ENCODE measurements at regions not wholly inside any gene's neighbourhood (a gene's known extent, or its start where the extent isn't known, plus 50 kb on each side); places are given as distances from the start of the nearest gene placed in this dataset.
"Not testable (repeated sequence)": the region's sequence is repeated elsewhere in the genome, so short reads cannot be mapped to it uniquely, and the experiment has no call there.

DNA sequence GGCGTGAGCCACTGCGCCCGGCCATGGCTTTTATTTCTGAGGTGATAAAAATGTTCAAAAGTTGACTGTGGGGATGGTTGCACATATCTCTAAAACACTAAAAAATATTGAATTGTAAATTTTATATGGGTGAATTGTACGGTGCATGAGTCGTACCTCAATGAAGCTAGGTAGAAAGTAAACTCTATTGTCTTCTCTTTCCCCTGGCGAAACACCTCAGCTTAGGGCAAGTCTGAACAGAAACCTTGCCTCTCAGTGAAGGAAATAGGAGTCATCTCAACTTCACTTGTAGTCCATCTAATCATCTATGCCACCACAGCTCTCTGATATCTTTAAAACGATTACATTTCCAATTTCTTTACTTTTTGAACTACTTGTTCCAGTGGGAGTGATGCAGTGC, 309.6 kb downstream of the SPATA31A1 start:
- TF ChIP-seq, protein P1, sequence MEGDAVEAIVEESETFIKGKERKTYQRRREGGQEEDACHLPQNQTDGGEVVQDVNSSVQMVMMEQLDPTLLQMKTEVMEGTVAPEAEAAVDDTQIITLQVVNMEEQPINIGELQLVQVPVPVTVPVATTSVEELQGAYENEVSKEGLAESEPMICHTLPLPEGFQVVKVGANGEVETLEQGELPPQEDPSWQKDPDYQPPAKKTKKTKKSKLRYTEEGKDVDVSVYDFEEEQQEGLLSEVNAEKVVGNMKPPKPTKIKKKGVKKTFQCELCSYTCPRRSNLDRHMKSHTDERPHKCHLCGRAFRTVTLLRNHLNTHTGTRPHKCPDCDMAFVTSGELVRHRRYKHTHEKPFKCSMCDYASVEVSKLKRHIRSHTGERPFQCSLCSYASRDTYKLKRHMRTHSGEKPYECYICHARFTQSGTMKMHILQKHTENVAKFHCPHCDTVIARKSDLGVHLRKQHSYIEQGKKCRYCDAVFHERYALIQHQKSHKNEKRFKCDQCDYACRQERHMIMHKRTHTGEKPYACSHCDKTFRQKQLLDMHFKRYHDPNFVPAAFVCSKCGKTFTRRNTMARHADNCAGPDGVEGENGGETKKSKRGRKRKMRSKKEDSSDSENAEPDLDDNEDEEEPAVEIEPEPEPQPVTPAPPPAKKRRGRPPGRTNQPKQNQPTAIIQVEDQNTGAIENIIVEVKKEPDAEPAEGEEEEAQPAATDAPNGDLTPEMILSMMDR (IDR thresholded peaks at IDR 0.05; ENCODE audit: low read depth, low read length, missing input control) = not testable (repeated sequence)
- TF ChIP-seq, protein P2, sequence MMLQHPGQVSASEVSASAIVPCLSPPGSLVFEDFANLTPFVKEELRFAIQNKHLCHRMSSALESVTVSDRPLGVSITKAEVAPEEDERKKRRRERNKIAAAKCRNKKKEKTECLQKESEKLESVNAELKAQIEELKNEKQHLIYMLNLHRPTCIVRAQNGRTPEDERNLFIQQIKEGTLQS (IDR thresholded peaks at IDR 0.05) = not testable (repeated sequence)
- TF ChIP-seq, protein P3, sequence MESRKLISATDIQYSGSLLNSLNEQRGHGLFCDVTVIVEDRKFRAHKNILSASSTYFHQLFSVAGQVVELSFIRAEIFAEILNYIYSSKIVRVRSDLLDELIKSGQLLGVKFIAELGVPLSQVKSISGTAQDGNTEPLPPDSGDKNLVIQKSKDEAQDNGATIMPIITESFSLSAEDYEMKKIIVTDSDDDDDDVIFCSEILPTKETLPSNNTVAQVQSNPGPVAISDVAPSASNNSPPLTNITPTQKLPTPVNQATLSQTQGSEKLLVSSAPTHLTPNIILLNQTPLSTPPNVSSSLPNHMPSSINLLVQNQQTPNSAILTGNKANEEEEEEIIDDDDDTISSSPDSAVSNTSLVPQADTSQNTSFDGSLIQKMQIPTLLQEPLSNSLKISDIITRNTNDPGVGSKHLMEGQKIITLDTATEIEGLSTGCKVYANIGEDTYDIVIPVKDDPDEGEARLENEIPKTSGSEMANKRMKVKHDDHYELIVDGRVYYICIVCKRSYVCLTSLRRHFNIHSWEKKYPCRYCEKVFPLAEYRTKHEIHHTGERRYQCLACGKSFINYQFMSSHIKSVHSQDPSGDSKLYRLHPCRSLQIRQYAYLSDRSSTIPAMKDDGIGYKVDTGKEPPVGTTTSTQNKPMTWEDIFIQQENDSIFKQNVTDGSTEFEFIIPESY (IDR thresholded peaks at IDR 0.05) = not testable (repeated sequence)
- TF ChIP-seq GABPA (IDR thresholded peaks at IDR 0.05 in 1 of 2, conservative IDR thresholded peaks at IDR 0.05 in 1 of 2); YY1 (IDR thresholded peaks at IDR 0.05); TAF1 (conservative IDR thresholded peaks at IDR 0.05); SP1 (IDR thresholded peaks at IDR 0.05); RAD21 (IDR thresholded peaks at IDR 0.05); JUND (IDR thresholded peaks at IDR 0.05); EGR1 (IDR thresholded peaks at IDR 0.05; ENCODE audit: low read depth in 2 of 2): not testable (repeated sequence)
- TF ChIP-seq, protein P4, sequence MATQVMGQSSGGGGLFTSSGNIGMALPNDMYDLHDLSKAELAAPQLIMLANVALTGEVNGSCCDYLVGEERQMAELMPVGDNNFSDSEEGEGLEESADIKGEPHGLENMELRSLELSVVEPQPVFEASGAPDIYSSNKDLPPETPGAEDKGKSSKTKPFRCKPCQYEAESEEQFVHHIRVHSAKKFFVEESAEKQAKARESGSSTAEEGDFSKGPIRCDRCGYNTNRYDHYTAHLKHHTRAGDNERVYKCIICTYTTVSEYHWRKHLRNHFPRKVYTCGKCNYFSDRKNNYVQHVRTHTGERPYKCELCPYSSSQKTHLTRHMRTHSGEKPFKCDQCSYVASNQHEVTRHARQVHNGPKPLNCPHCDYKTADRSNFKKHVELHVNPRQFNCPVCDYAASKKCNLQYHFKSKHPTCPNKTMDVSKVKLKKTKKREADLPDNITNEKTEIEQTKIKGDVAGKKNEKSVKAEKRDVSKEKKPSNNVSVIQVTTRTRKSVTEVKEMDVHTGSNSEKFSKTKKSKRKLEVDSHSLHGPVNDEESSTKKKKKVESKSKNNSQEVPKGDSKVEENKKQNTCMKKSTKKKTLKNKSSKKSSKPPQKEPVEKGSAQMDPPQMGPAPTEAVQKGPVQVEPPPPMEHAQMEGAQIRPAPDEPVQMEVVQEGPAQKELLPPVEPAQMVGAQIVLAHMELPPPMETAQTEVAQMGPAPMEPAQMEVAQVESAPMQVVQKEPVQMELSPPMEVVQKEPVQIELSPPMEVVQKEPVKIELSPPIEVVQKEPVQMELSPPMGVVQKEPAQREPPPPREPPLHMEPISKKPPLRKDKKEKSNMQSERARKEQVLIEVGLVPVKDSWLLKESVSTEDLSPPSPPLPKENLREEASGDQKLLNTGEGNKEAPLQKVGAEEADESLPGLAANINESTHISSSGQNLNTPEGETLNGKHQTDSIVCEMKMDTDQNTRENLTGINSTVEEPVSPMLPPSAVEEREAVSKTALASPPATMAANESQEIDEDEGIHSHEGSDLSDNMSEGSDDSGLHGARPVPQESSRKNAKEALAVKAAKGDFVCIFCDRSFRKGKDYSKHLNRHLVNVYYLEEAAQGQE (IDR thresholded peaks at IDR 0.05) = not testable (repeated sequence)
- TF ChIP-seq, protein P5, sequence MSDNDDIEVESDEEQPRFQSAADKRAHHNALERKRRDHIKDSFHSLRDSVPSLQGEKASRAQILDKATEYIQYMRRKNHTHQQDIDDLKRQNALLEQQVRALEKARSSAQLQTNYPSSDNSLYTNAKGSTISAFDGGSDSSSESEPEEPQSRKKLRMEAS (IDR thresholded peaks at IDR 0.05) = not testable (repeated sequence)

Measured in liver (tissue), 3 donors.